Muscle layer of duodenum (tissue), 2 donors: ENCODE measurements at regions not wholly inside any gene's neighbourhood (a gene's known extent, or its start where the extent isn't known, plus 50 kb on each side); places are given as distances from the start of the nearest gene placed in this dataset.
"Not testable (repeated sequence)": the region's sequence is repeated elsewhere in the genome, so short reads cannot be mapped to it uniquely, and the experiment has no call there.

Experiments
- H3K27ac ChIP-seq: one replicate; pipeline ENCODE4 v1.7.0; 2013; ENCODE audit warnings: mild to moderate bottlenecking, low read length
- H3K27me3 ChIP-seq: one replicate; pipeline ENCODE4 v1.7.0; 2013; ENCODE audit warnings: low read depth, mild to moderate bottlenecking, control low read depth, low read length
- H3K36me3 ChIP-seq, 2 donors: one replicate each; pipeline ENCODE4 v1.7.0; 2013; ENCODE audit warnings: low read length in 2 of 2, control low read depth in 1 of 2, mild to moderate bottlenecking in 1 of 2; ENCODE audit not compliant: insufficient read depth in 2 of 2, control insufficient read depth in 1 of 2
- H3K4me1 ChIP-seq, 2 donors: one replicate each; pipeline ENCODE4 v1.7.0; 2013; ENCODE audit warnings: low read length in 2 of 2, mild to moderate bottlenecking in 2 of 2, control low read depth in 1 of 2, moderate library complexity in 1 of 2; ENCODE audit not compliant: insufficient read depth in 2 of 2, control insufficient read depth in 1 of 2
- H3K4me3 ChIP-seq, 2 donors: one replicate each; pipeline ENCODE4 v1.7.0; 2013; ENCODE audit warnings: low read length in 2 of 2, low read depth in 1 of 2, mild to moderate bottlenecking in 1 of 2
- H3K9me3 ChIP-seq, 2 donors: one replicate each; pipeline ENCODE4 v1.7.0; 2013; ENCODE audit warnings: low read length in 2 of 2, control low read depth in 1 of 2, mild to moderate bottlenecking in 1 of 2; ENCODE audit not compliant: control insufficient read depth in 1 of 2
- donor health status: healthy.

- H3K27ac ChIP-seq: no peak overlapping the region
- H3K9me3 ChIP-seq: no peaks in the 10 kb centered on the region
- no peaks in the 10 kb centered on the region for H3K36me3 ChIP-seq
- no peaks in the 10 kb centered on the region for H3K27me3 ChIP-seq
- no peak overlapping the region for H3K4me3 ChIP-seq
- H3K4me1 ChIP-seq: no peaks in the 10 kb centered on the region
Measured at GRCh38 chr7:12032146-12032545, 178.9 kb upstream of the TMEM106B start.

DNA sequence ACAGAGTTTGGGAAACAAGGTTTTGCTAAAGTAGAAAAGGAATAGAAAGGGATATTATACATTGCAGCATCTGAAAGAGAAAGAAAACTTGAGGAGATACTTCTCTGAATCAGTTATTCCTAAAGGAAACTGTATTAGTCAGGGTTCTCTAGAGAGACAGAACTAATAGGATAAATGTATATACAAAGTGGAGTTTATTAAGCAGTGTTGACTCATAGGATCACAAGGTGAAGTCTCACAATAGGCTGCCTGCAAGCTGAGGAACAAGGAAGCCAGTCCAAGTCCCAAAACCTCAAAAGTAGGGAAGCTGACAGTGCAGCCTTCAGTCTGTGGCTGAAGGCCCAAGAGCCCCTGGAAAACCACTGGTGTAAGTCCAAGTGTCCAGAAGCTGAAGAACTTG, 167.6 kb upstream of the TMEM106B start:
- not testable (repeated sequence) for H3K9me3 ChIP-seq, H3K27ac ChIP-seq, H3K27me3 ChIP-seq, H3K4me3 ChIP-seq, H3K4me1 ChIP-seq, H3K36me3 ChIP-seq

DNA sequence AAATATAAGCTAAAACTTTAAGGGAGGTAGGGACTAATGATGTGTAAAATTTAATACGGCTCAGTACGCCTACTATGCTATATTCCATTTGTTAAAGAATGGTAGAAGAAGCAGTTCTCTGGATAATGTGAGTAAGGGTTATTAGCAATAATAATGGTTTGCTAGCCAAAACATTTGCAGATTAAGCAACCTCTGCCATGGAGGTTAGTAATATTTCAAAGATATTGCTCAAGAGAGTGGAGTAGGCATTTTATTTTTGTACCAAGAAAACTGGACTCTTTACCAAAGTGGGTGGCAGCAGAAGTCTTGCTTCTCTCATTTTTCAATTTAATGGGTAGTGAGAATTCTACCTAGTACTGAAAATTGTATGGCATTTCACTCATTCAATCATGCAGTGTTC, 158.9 kb upstream of the TMEM106B start:
- Histone ChIP-seq H3K27ac (no peak overlapping the region), H3K4me1 (no peaks in the 10 kb centered on the region), H3K36me3 (no peaks in the 10 kb centered on the region), H3K9me3 (peaks cover 5% of the 10 kb centered on the region in 2 donors), H3K4me3 (no peak overlapping the region), H3K27me3 (no peaks in the 10 kb centered on the region)

GRCh38 chr7:12053561-12053960, 157.5 kb upstream of the TMEM106B start:
- no peaks in the 10 kb centered on the region for H3K36me3 ChIP-seq
- H3K4me1 ChIP-seq: no peaks in the 10 kb centered on the region
- no peaks in the 10 kb centered on the region for H3K27me3 ChIP-seq
- no peak overlapping the region for H3K27ac ChIP-seq
- H3K9me3 ChIP-seq: peaks cover 5 to 7% of the 10 kb centered on the region in 2 donors
- H3K4me3 ChIP-seq: no peak overlapping the region

- H3K4me3 ChIP-seq: no peak overlapping the region
- no peak overlapping the region for H3K27ac ChIP-seq
- H3K36me3 ChIP-seq: no peaks in the 10 kb centered on the region
Measured at GRCh38 chr7:12054830-12055229, 156.3 kb upstream of the TMEM106B start.

GRCh38 chr7:12056381-12056780, 154.7 kb upstream of the TMEM106B start:
- no peak overlapping the region for H3K4me3 ChIP-seq
- no peaks in the 10 kb centered on the region for H3K27me3 ChIP-seq
- H3K9me3 ChIP-seq: peaks cover 5 to 7% of the 10 kb centered on the region in 2 donors
- no peaks in the 10 kb centered on the region for H3K4me1 ChIP-seq
- H3K27ac ChIP-seq: no peak overlapping the region
- H3K36me3 ChIP-seq: no peaks in the 10 kb centered on the region

More at GRCh38 chr7:12054830-12055229, 156.3 kb upstream of the TMEM106B start:
- no peaks in the 10 kb centered on the region for H3K4me1 ChIP-seq
- H3K9me3 ChIP-seq: peaks cover 5 to 7% of the 10 kb centered on the region in 2 donors
- no peaks in the 10 kb centered on the region for H3K27me3 ChIP-seq

- no peaks in the 10 kb centered on the region for H3K27me3 ChIP-seq
- H3K4me3 ChIP-seq: no peak overlapping the region
- peaks cover 5 to 7% of the 10 kb centered on the region in 2 donors for H3K9me3 ChIP-seq
Measured at GRCh38 chr7:12056977-12057376, 154.1 kb upstream of the TMEM106B start.

DNA sequence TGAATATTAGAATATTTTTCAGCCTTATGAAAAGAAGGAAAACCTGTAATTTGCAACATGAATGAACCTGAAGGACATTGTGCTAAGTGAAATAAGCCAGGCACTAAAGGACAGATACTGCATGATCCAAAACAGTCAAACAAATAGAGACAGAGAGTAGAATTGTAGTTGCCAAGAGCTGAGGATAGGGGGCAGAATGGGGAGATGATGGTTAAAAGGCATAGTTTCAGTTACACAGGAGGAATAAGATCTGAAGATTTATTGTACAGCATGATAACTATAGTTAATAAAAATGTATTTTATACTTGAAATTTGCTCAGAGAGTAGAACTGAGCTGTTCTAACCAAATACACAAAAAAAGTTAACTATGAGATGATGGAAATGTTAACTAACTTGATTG, 149.0 kb upstream of the TMEM106B start:
- no peak overlapping the region for H3K4me3 ChIP-seq
- no peaks in the 10 kb centered on the region for H3K36me3 ChIP-seq
- peaks cover 0 to 4% of the 10 kb centered on the region in 2 donors for H3K9me3 ChIP-seq
- H3K4me1 ChIP-seq: no peaks in the 10 kb centered on the region
- H3K27me3 ChIP-seq: no peaks in the 10 kb centered on the region
- H3K27ac ChIP-seq: no peak overlapping the region

More at GRCh38 chr7:12056977-12057376, 154.1 kb upstream of the TMEM106B start:
- Histone ChIP-seq H3K36me3 (no peaks in the 10 kb centered on the region), H3K4me1 (no peaks in the 10 kb centered on the region), H3K27ac (no peak overlapping the region)

- Histone ChIP-seq H3K36me3 (no peaks in the 10 kb centered on the region), H3K27ac (no peak overlapping the region), H3K27me3 (no peaks in the 10 kb centered on the region), H3K4me3 (no peak overlapping the region), H3K4me1 (no peaks in the 10 kb centered on the region), H3K9me3 (no peaks in the 10 kb centered on the region)
Measured at GRCh38 chr7:12064586-12065127, 146.4 kb upstream of the TMEM106B start.

- no peak overlapping the region for H3K4me3 ChIP-seq
- H3K27ac ChIP-seq: no peak overlapping the region
Measured at GRCh38 chr7:12066004-12066403, 145.1 kb upstream of the TMEM106B start.

GRCh38 chr7:12066521-12066920, 144.6 kb upstream of the TMEM106B start:
- Histone ChIP-seq H3K4me1 (no peaks in the 10 kb centered on the region), H3K36me3 (no peaks in the 10 kb centered on the region), H3K9me3 (no peaks in the 10 kb centered on the region), H3K4me3 (no peak overlapping the region), H3K27me3 (no peaks in the 10 kb centered on the region), H3K27ac (no peak overlapping the region)

More at GRCh38 chr7:12066004-12066403, 145.1 kb upstream of the TMEM106B start:
- Histone ChIP-seq H3K36me3 (no peaks in the 10 kb centered on the region), H3K9me3 (no peaks in the 10 kb centered on the region), H3K4me1 (no peaks in the 10 kb centered on the region), H3K27me3 (no peaks in the 10 kb centered on the region)

DNA sequence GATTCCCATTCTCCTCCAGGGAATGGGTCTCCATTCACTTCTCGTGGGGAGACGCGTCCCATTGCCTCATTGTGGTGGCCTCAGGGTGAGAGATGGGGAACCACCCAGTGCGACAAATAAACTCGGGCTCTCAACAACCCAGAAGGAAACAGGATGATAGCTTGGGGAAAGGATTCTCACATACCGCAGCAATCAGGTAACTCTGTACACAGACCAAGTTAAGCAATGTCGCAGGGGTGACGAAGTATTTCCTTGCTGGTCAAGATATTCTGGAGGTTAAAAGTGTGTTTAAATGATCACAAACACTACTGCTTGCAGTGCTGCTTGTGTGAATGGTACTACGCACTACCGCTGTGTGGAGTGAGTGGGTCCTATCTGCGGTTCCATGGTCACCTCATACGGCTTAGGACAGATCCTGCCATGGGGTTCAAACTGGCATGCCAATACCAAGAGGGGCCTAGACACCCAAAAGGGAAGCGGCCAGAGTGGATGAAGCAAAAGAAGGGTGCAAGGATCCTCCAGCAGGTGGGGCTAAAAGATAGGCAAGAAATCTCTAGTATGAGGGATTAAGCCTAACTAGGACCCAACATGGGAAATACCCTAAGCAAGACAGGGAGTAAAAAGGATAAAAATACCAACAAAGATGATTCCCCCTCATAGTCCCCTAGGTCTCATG, 143.8 kb upstream of the TMEM106B start:
- no peak overlapping the region for H3K27ac ChIP-seq
- H3K36me3 ChIP-seq: no peaks in the 10 kb centered on the region
- H3K4me1 ChIP-seq: no peaks in the 10 kb centered on the region
- H3K4me3 ChIP-seq: no peak overlapping the region
- no peaks in the 10 kb centered on the region for H3K27me3 ChIP-seq
- H3K9me3 ChIP-seq: no peaks in the 10 kb centered on the region
